Ureter (tissue), 1 donor: ENCODE measurements at regions not wholly inside any gene's neighbourhood (a gene's known extent, or its start where the extent isn't known, plus 50 kb on each side); places are given as distances from the start of the nearest gene placed in this dataset.
"Not testable (repeated sequence)": the region's sequence is repeated elsewhere in the genome, so short reads cannot be mapped to it uniquely, and the experiment has no call there.

Source experiments
- DNase-seq: peaks from one replicate; pipeline ENCODE4 v3.0.0-alpha.2; 2020; ENCODE audit warnings: low spot score
- donor health status: DM: yes; HTN: yes; CAD: no.

DNA sequence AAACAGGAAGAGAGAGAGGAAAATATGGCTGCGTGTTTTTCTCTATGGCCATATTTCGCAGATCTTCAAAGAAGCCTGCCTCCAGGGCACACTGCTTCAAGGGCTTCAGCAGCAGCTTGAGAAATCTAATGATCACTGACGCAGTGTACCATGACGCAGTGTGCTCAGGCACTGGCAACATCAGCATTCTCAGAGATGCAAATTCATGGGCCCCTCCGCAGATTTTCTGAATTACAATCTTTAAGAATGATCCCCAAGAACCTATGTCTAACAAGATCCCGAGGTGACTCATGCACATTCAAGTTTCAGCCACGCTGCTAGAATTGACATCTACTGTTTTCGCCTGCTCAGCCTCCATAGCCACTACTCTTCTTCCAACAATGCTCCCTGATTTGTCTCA lies 143.9 kb upstream of the ZNF366 start:
- DNase-seq, result no peak

GRCh38 chr5:72649449-72649848 lies 142.2 kb upstream of the ZNF366 start:
- DNase-seq, result no peak

- no peak for DNase-seq
These were observed 141.3 kb upstream of the ZNF366 start for GRCh38 chr5:72648480-72648879.

GRCh38 chr5:72647806-72648205 lies 140.6 kb upstream of the ZNF366 start:
- no peak for DNase-seq

DNA sequence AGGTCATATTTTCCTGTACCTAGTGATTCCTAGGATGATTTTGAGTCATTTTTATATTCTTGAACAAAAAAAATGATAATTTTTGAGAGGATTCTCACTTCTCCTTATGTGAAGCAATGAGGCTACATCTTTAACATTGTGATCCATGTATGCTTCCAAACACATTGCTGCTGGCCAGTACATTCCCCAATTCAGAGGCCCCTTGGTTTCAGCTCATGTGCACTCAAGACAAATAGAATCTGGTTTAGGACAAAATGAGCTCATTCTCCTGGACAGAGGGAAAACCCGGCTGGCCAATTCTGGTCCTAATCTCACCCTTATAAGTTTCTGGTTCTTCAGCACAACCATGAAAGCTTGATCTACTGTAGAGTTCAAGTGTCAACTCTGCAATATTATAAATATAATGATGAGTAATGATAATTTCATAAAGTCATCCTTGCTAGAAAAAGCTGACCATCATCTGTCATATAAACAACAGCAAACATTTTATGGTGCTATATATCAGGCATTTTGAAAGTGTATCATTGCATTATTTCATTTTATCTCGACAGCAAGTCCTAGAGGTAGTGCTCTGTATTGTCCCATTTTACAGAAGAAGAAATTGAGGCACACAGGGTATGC lies 139.1 kb upstream of the ZNF366 start:
- DNase-seq, result no peak

- no peak for DNase-seq
These were observed 138.0 kb upstream of the ZNF366 start for GRCh38 chr5:72645064-72645846.

GRCh38 chr5:72644296-72644695 lies 137.1 kb upstream of the ZNF366 start:
- DNase-seq, result no peak

DNA sequence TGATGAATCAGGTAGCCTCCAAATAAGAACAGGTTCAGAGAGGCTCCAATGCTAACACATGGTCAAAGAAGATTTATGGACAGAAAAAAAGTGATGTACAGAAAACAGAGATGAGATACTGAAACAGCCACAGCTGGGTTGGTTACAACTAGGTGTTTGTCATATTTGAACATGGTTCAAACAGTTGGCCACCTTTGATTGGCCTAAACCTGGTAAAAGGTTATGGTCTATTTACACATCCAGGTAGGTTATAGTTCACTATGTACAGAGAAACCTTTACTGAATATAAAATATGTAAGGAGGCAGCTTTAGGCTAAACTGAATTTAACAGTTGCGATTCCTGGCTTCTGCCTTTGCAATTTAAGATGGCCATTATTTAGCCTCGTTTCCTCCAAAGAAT lies 134.0 kb upstream of the ZNF366 start:
- DNase-seq, result no peak

GRCh38 chr5:72637058-72637457 lies 129.8 kb upstream of the ZNF366 start:
- no peak for DNase-seq

DNA sequence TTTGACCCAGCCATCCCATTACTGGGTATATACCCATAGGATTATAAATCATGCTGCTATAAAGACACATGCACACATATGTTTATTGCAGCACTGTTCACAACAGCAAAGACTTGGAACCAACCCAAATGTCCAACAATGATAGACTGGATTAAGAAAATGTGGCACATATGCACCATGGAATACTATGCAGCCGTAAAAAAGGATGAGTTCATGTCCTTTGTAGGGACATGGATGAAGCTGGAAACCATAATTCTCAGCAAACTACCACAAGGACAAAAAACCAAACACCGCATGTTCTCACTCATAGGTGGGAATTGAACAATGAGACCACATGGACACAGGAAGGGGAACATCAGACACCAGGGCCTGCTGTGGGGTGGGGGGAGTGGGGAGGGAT lies 129.4 kb upstream of the ZNF366 start:
- DNase-seq, result not testable (repeated sequence)

DNA sequence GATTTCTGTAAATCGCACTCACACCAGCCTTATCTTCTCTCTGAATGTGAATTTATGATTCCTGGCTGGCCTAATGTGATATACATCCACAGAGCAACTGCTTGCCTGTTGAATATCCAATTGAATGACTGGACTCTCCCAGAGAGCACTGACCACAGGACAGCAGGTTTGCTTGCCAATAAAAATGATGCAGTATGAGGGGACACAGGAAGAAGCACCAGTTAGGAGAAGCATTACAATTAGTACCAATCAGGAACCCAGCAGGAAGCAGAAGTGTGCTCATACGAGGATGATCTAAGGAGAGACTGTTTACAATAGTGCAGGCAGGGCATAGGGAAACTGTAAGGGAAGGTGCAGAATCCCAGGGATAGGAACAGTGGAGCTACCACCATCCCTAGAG lies 127.2 kb upstream of the ZNF366 start:
- no peak for DNase-seq

DNA sequence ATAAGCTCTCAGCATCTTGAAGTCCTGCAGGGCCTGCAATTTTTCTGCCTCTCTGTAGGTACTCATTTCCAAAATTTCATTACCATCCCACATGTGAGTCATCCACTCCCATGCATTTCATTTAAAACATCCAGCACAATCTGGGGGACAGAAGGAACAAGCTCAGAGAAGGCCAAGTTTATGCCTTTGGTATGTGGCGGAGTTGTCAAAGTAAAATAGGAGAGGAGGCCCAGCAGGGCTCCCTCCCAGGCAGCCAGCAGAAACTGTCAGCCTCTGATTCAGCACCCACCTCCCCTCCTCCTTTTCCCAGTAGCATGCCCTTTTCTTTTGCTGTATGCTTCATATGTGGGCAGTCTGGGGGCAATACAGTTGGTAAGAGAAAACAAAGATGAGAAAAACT lies 126.4 kb upstream of the ZNF366 start:
- DNase-seq, result no peak

DNA sequence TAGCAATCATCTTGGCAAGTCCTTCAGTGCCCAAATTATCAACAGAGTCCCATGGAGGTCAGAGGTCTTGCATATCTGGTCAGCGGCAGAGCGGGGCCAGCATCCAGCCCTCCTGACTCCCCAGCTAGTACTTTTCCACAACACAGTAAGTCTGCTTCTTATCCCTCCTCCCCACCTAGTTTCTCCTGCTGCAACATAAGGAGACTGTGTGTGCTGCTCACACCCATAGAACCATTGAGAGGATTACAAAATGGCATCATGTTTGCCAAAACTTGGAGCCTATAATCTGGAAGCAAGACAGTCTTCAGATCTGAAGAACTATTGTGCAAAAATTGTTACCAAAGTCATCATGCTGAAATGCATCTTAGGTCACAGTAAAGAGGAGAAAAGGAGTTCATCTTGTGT lies 125.8 kb upstream of the ZNF366 start:
- no peak for DNase-seq

GRCh38 chr5:72630721-72631120 lies 123.5 kb upstream of the ZNF366 start:
- DNase-seq, result no peak

DNA sequence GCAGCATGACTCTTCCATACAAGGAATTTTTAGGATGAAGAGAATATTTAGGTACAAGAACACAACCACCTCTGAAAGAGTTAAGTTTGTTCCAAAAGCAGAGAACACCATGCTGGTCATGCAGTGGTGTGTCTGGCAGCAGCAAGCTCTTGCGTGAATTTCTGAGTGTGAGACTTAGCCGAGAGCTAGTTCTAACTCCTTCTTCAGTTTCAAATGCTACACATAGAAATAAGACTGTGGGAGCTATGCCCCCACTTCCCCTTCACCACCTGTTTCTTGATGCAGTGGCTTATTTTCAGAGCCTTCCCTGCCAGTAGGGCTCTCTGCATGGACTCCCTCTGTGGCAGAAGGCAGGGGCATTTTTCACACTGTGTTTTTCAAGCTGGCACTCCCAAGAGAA lies 122.9 kb upstream of the ZNF366 start:
- DNase-seq, result no peak

DNA sequence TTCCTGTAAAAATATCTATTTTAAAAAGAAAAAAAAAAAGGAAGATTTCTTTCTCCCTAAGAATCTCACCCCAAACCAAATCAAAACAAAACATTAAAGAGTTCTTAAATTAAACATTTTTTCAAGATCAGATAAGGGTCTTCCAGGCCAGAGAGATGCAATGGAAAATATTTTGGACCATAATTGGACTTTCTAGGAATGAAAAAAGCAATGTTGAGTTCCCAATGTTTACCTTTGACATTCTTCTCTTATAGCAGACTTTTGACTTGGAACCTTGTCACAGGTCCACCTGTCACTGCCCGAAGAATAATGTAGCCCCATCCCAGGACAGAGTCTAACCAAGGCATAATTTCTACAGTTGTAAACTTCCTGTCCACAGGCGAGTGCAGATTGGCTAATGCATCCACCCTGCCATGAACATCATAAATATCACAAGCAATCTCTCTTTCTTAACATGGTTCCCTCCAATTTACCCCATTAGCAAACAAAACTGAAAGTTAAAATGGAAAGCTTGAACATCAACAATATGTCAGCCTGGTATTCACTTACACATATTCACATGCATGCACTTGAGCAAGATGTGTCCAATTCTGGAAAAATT lies 121.7 kb upstream of the ZNF366 start:
- DNase-seq, result no peak

GRCh38 chr5:72625332-72625731 lies 118.1 kb upstream of the ZNF366 start:
- DNase-seq, result no peak

GRCh38 chr5:72624641-72625236 lies 117.5 kb upstream of the ZNF366 start:
- DNase-seq, result peak; percentile 48

GRCh38 chr5:72623936-72624335 lies 116.7 kb upstream of the ZNF366 start:
- DNase-seq, result no peak

- DNase-seq, result no peak
These were observed 116.1 kb upstream of the ZNF366 start for GRCh38 chr5:72623323-72623722.

DNA sequence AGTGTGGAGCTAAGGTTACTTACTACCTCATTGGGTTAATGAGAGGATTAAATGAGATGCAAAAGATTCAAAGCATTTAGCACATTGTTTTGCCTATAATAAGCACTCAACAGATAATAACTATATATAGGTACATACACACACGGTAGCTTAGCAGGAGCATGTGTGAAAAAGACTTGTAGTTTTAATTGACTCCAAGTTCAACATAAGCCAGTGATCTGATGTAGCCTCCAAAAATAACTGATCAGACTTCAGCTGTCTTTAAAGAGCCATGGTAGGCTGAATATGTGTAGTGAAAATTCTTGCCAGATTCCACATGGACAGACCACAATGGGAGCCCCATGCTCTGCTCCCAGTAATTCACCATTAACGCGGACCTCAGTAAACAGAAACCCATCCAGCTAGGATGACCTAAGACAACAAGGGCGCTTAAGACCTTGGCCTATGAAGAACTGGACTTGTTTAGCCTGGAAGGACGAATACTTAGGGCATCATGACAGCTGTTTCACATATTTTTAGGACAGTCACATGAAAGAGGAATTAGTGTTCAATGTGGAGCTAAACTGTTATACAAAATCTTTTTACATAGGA lies 115.1 kb upstream of the ZNF366 start:
- no peak for DNase-seq

- DNase-seq, result no peak
These were observed 114.4 kb upstream of the ZNF366 start for GRCh38 chr5:72621576-72621975.
